Adipocyte (in vitro differentiated cells): ENCODE measurements at regions not wholly inside any gene's neighbourhood (a gene's known extent, or its start where the extent isn't known, plus 50 kb on each side); places are given as distances from the start of the nearest gene placed in this dataset.
A peak's percentile ranks its signal among the peaks of the same experiment; 100 is the strongest.

Source experiments
- DNase-seq: peaks from one replicate; pipeline ENCODE4 v3.0.0-alpha.2; 2015; ENCODE audit warnings: low read depth
- H3K27me3 ChIP-seq: replicated peaks from 2 replicates; pipeline ENCODE4 v1.7.0; 2013; ENCODE audit warnings: mild to moderate bottlenecking, low read length, moderate library complexity; ENCODE audit not compliant: control insufficient read depth, insufficient read depth
- H3K36me3 ChIP-seq: 2 replicates; pipeline ENCODE4 v1.7.0; 2013; ENCODE audit warnings: low read length, mild to moderate bottlenecking, moderate library complexity; ENCODE audit not compliant: control insufficient read depth, insufficient read depth, severe bottlenecking
- H3K4me1 ChIP-seq: 2 replicates; pipeline ENCODE4 v1.7.0; 2013; ENCODE audit warnings: mild to moderate bottlenecking, low read length, moderate library complexity; ENCODE audit not compliant: control insufficient read depth, insufficient read depth
- H3K4me3 ChIP-seq: 2 replicates; pipeline ENCODE4 v1.7.0; 2013; ENCODE audit warnings: mild to moderate bottlenecking, low read length, moderate library complexity
- H3K9ac ChIP-seq: 2 replicates; pipeline ENCODE4 v1.7.0; 2013; ENCODE audit warnings: mild to moderate bottlenecking, low read length, moderate library complexity
- H3K9me3 ChIP-seq: 2 replicates; pipeline ENCODE4 v1.7.0; 2013; ENCODE audit warnings: mild to moderate bottlenecking, low read length, moderate library complexity; ENCODE audit not compliant: control insufficient read depth

GRCh38 chr5:88666761-88667495, 216.1 kb downstream of the MEF2C start:
- Histone ChIP-seq H3K4me1 (peaks cover 4% of the 10 kb centered on the region), H3K27me3 (peaks cover 99% of the 10 kb centered on the region), H3K36me3 (no peaks in the 10 kb centered on the region), H3K9ac (no peak overlapping the region), H3K4me3 (peak overlapping the region; percentile 82), H3K9me3 (peaks cover 2% of the 10 kb centered on the region)
- peak; percentile 15 for DNase-seq

DNA sequence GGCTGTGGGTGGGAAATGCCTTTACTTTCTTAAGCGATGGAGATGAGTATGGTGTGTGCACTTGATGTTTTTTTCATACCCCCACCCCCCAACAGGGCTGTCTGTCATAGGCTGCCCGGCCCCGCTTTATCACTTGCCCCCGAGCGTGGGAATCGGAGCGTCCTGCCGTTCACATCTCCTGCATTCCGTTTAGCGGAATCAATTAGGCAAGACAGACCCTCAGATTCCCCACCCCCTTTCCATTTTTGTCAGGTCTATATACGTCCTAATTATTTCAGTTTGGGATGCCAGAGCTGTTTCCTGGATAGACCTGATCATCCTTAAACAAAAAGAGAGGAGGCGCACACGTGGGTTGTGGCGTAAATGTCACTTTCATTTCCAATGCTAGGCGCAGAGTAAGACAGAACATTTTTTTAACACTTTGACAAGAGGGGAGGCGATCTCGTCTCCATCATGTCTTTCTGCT, 217.2 kb downstream of the MEF2C start:
- Histone ChIP-seq H3K9me3 (peaks cover 2% of the 10 kb centered on the region), H3K4me3 (no peak overlapping the region), H3K4me1 (peaks cover 9% of the 10 kb centered on the region), H3K9ac (no peak overlapping the region), H3K36me3 (no peaks in the 10 kb centered on the region), H3K27me3 (peaks cover 98% of the 10 kb centered on the region)
- DNase-seq = no peak

- H3K9ac ChIP-seq = no peak overlapping the region
- H3K9me3 ChIP-seq = peaks cover 2% of the 10 kb centered on the region
- peaks cover 9% of the 10 kb centered on the region for H3K4me1 ChIP-seq
- H3K27me3 ChIP-seq = peaks cover 92% of the 10 kb centered on the region
- H3K4me3 ChIP-seq = no peak overlapping the region
- no peak for DNase-seq
- H3K36me3 ChIP-seq = no peaks in the 10 kb centered on the region
These were observed 218.3 kb downstream of the MEF2C start for GRCh38 chr5:88664645-88665044.

- H3K4me3 ChIP-seq = no peak overlapping the region
- H3K4me1 ChIP-seq = peaks cover 9% of the 10 kb centered on the region
- peaks cover 2% of the 10 kb centered on the region for H3K9me3 ChIP-seq
- no peak overlapping the region for H3K9ac ChIP-seq
- H3K27me3 ChIP-seq = peaks cover 87% of the 10 kb centered on the region
- H3K36me3 ChIP-seq = no peaks in the 10 kb centered on the region
- no peak for DNase-seq
These were observed 219.2 kb downstream of the MEF2C start for GRCh38 chr5:88663793-88664216.

DNA sequence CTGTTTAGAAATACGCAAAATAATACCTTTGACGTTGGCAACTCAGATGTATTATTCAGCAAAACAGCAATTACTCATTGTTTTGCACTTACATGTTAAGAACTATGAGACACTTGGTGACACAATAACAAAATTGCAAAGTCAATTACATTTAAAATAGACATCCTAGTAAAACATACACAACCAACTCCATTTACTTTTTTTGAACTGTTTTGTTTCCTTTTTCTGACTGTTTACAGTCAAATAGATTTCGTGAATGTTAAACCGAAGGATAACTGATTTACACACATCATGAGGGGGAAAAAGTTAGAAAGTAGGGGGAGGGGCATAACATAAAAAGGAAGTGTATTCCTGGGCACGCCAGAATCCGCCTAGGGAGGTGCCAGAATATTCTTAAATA, 220.1 kb downstream of the MEF2C start:
- no peak for DNase-seq
- peaks cover 77% of the 10 kb centered on the region for H3K27me3 ChIP-seq
- peaks cover 2% of the 10 kb centered on the region for H3K9me3 ChIP-seq
- H3K4me1 ChIP-seq = peaks cover 9% of the 10 kb centered on the region
- H3K36me3 ChIP-seq = no peaks in the 10 kb centered on the region
- H3K4me3 ChIP-seq = no peak overlapping the region
- no peak overlapping the region for H3K9ac ChIP-seq

DNA sequence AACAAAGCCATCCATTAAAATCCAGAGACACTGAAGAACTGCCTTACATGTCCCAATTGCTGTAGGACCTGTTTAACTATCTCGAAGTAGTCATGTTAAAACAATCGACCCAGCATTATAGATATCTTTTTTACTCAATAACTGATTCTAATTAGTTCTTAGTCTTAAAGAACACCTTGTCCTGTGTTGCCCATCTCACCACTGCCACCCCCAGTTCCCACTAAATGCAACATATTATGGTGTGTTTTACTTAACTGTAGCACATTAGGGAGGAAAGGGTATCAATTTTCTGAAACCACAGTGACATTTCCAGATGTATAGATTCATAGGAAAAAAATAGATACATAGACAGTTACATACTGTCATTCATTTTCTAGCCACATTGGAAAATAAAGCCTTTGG, 221.2 kb downstream of the MEF2C start:
- Histone ChIP-seq H3K9me3 (peaks cover 2% of the 10 kb centered on the region), H3K27me3 (peaks cover 67% of the 10 kb centered on the region), H3K4me1 (peaks cover 6% of the 10 kb centered on the region), H3K9ac (no peak overlapping the region), H3K36me3 (no peaks in the 10 kb centered on the region), H3K4me3 (no peak overlapping the region)
- DNase-seq = no peak

- H3K27me3 ChIP-seq = peaks cover 60% of the 10 kb centered on the region
These were observed 221.8 kb downstream of the MEF2C start for GRCh38 chr5:88660947-88661805.

GRCh38 chr5:88660264-88660946, 222.6 kb downstream of the MEF2C start:
- no peak overlapping the region for H3K9ac ChIP-seq
- H3K4me1 ChIP-seq = peaks cover 5% of the 10 kb centered on the region
- H3K9me3 ChIP-seq = no peaks in the 10 kb centered on the region
- no peaks in the 10 kb centered on the region for H3K36me3 ChIP-seq
- DNase-seq = no peak
- peak overlapping the region; percentile 77 for H3K4me3 ChIP-seq
- H3K27me3 ChIP-seq = peaks cover 53% of the 10 kb centered on the region

More at GRCh38 chr5:88660947-88661805, 221.8 kb downstream of the MEF2C start:
- no peak overlapping the region for H3K9ac ChIP-seq
- H3K4me3 ChIP-seq = peak overlapping the region; percentile 77
- peaks cover 2% of the 10 kb centered on the region for H3K9me3 ChIP-seq
- DNase-seq = peak; percentile 75
- H3K4me1 ChIP-seq = peaks cover 5% of the 10 kb centered on the region
- H3K36me3 ChIP-seq = no peaks in the 10 kb centered on the region

DNA sequence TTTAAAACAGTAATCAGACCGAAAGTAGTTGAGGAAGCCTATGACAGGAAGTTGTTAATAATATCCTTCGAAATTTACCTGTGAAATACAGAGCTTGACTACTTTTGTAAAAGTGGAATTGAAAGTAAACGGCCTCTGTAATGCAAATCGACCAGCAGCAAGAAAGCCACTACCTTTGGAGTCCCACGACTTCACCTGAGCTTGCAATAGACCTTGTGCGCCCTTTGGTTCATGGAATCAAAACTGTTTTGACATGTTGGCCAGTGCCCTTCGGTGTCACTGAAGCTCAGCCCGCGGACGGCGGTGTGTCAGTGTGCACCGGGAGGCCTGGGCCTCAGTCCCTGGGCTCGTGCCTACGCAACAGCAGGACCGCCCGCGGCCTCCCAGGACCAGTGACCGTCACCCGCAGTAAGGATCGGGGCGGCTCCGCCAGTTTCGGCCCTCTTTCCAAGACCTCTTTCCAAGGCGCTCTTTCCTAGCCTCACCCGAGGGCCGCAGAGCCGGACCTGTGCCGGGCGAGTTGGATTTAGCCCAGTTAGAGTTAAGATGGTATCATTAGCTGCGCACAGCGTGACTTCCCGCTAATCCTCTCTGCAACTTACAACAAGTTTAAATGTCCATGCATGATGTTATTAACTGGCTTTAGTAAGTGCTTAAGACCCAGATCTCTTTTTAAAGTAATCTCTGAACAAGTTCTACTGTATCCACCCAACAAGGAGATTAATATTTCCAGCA, 223.3 kb downstream of the MEF2C start:
- H3K4me3 ChIP-seq = no peak overlapping the region
- no peaks in the 10 kb centered on the region for H3K36me3 ChIP-seq
- no peak for DNase-seq
- H3K9me3 ChIP-seq = no peaks in the 10 kb centered on the region
- H3K9ac ChIP-seq = no peak overlapping the region
- H3K27me3 ChIP-seq = peaks cover 46% of the 10 kb centered on the region
- H3K4me1 ChIP-seq = peaks cover 5% of the 10 kb centered on the region

DNA sequence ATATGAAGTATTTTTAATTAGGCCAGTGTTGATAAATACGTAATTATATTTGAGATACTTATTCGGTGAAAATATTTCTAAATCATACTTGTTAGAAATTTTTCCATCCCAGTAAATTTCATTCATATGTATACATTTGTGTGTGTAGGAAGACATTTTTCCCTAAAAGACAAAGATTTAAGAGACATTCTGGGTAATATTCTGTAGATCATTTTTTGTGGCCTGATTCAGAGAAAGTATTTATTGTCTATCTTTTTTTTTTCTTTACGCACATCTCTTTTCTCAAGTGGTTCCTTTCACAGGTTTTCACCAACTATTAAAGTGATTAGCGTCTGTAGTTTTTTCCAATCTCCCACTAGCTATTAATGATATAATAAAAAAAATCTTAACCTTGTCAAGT, 224.1 kb downstream of the MEF2C start:
- H3K27me3 ChIP-seq = peaks cover 38% of the 10 kb centered on the region
- no peaks in the 10 kb centered on the region for H3K9me3 ChIP-seq
- no peak overlapping the region for H3K4me3 ChIP-seq
- H3K36me3 ChIP-seq = no peaks in the 10 kb centered on the region
- peaks cover 5% of the 10 kb centered on the region for H3K4me1 ChIP-seq
- H3K9ac ChIP-seq = no peak overlapping the region
- DNase-seq = no peak
